Fibroblast of villous mesenchyme (primary cell): ENCODE measurements at regions not wholly inside any gene's neighbourhood (a gene's known extent, or its start where the extent isn't known, plus 50 kb on each side); places are given as distances from the start of the nearest gene placed in this dataset.

Experiments used
- DNase-seq: peaks from one replicate; pipeline ENCODE4 v3.0.0-alpha.2; 2010; ENCODE audit warnings: low read depth
- H3K4me3 ChIP-seq: 2 replicates; pipeline ENCODE4 v1.5.1; 2011; ENCODE audit warnings: low read depth, mild to moderate bottlenecking, low read length
- TF ChIP-seq, protein P1 (sequence below): IDR thresholded peaks from 2 replicates; pipeline ENCODE4 v1.5.1; 2012; ENCODE audit warnings: low read depth, mild to moderate bottlenecking, low read length; ENCODE audit not compliant: insufficient read depth

- H3K4me3 ChIP-seq: no peak overlapping the region
- DNase-seq: no peak
- TF ChIP-seq, protein P1, sequence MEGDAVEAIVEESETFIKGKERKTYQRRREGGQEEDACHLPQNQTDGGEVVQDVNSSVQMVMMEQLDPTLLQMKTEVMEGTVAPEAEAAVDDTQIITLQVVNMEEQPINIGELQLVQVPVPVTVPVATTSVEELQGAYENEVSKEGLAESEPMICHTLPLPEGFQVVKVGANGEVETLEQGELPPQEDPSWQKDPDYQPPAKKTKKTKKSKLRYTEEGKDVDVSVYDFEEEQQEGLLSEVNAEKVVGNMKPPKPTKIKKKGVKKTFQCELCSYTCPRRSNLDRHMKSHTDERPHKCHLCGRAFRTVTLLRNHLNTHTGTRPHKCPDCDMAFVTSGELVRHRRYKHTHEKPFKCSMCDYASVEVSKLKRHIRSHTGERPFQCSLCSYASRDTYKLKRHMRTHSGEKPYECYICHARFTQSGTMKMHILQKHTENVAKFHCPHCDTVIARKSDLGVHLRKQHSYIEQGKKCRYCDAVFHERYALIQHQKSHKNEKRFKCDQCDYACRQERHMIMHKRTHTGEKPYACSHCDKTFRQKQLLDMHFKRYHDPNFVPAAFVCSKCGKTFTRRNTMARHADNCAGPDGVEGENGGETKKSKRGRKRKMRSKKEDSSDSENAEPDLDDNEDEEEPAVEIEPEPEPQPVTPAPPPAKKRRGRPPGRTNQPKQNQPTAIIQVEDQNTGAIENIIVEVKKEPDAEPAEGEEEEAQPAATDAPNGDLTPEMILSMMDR: no peak
Observed at GRCh38 chrX:137707348-137707747, 141.4 kb downstream of the ZIC3 start.

DNA sequence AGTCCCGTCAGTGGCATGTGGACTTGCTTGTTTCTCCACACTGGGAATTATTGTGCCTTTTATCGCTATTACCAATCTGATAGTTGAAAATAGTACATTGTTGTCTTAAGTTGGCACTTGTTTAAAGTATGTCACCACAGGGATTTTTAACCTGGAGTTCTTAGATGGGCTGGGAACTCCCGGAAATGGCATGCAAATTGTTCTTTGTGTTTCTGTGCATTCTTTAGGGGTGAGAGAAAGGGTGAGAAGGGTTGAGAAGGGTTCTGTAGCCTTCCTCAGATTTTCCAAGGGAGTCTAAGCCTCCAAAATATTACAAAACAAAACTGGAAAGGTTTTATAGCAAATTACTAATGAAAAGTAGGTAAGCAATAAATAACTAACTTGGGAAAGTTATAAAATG lies 176.9 kb downstream of the ZIC3 start:
- H3K4me3 ChIP-seq: no peak overlapping the region
- DNase-seq: no peak
- TF ChIP-seq, protein P1: no peak

- DNase-seq: no peak
- no peak overlapping the region for H3K4me3 ChIP-seq
- TF ChIP-seq, protein P1: no peak
Observed at GRCh38 chrX:137743414-137743813, 177.5 kb downstream of the ZIC3 start.

- TF ChIP-seq, protein P1: no peak
- no peak overlapping the region for H3K4me3 ChIP-seq
- no peak for DNase-seq
Observed at GRCh38 chrX:137746289-137746688, 180.4 kb downstream of the ZIC3 start.

DNA sequence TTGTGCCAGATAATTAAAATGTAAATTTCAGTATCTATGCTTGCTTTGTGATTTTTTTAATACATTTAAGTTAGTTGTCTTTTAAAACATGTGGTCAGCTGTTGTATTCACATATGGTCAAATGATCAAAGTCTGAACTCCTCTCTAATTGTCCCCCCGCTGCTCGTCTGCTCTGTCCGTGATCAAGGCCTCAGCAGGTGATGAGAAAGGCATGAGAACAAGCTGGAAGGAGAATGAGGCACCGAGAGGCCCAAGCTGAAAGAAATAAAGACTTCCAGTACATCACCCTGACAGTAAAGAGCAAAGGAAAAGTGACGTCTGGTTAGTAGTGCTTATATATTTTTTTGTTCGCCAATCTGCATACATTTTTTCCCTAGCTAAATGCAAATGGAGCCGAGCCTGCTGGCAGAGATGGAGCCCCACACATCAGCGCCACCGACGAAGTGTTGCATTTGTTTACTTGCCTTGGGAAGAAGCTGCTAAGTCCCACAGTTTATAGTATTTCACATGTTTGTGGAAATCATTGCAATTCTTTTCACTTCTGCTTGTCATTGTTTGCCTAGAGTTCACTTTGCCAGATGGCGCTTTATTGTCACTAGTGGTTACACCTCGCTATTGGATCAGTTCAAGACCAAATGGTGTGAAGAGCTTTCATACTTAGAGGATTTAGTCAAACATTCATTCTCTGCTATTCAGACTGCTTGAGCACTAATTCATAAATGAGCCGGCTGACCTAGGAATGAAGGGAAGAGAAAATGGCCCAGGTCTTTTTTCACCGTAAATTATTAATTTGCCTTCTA lies 181.5 kb downstream of the ZIC3 start:
- TF ChIP-seq, protein P1: no peak
- no peak overlapping the region for H3K4me3 ChIP-seq
- DNase-seq: no peak

DNA sequence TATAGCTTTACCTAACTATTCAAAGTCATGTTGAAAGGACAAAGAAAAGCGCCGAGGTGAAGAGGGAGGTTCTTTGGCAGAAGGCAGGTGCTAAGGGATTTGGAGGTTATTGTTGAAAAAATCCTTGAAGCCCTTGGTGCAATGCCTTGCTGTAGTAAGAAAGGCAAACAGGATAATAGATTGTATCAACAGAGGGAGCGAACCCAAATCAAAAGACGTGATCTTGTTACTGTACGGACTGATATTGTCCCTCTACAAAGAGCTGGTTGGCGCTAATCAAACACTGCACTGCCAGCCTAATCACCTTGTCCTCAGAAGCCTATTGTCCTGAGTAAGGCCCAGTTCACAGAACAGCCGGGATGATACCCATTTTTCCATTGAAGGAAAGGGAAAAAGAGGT lies 182.9 kb downstream of the ZIC3 start:
- no peak overlapping the region for H3K4me3 ChIP-seq
- DNase-seq: no peak
- TF ChIP-seq, protein P1: no peak

GRCh38 chrX:137749246-137749645 lies 183.3 kb downstream of the ZIC3 start:
- no peak overlapping the region for H3K4me3 ChIP-seq
- TF ChIP-seq, protein P1: no peak
- no peak for DNase-seq
